H1 (cell line): ENCODE measurements at regions not wholly inside any gene's neighbourhood (a gene's known extent, or its start where the extent isn't known, plus 50 kb on each side); places are given as distances from the start of the nearest gene placed in this dataset.

ENCODE experiments used
- CTCF ChIA-PET: fragments of 300-600 bp; sonication (Branson Sonifier 250); formaldehyde crosslinking; loops from one replicate; lab custom pipeline; 2021; ENCODE audit not compliant: partially characterized antibody; lab: Charles Lee
- POLR2A ChIA-PET: fragments of 300-600 bp; sonication (Branson Sonifier 250); formaldehyde crosslinking; loops from one replicate; lab custom pipeline; 2021; ENCODE audit warnings: inconsistent platforms; ENCODE audit not compliant: partially characterized antibody; lab: Charles Lee
- DNase-seq, 2 experiments: peaks; one replicate each; pipeline versions ENCODE4 v3.0.0 to v3.0.0-alpha.2; 2010 to 2022; ENCODE audit warnings: low spot score in 2 of 2, low read depth in 1 of 2, mixed read lengths in 1 of 2
- FAIRE-seq: peaks from 2 replicates; lab custom pipeline; 2011; peaks lifted over from hg19 to GRCh38; lab: Jason Lieb, UNC
- H2AFZ ChIP-seq: 2 replicates; pipeline ENCODE4 v1.8.1; 2012; ENCODE audit warnings: low read length, inconsistent platforms
- H2AK5ac ChIP-seq: 2 replicates; pipeline ENCODE4 v1.6.1; 2013; ENCODE audit warnings: low read depth, low read length
- H2BK120ac ChIP-seq: replicated peaks from 2 replicates; pipeline ENCODE3; 2013; ENCODE audit warnings: low read depth, low read length, inconsistent platforms
- H2BK12ac ChIP-seq: 2 replicates; pipeline ENCODE4 v1.6.1; 2013; ENCODE audit warnings: low read depth, low read length
- H2BK15ac ChIP-seq: 2 replicates; pipeline ENCODE4 v1.6.1; 2013; ENCODE audit warnings: low read length
- H2BK20ac ChIP-seq: 2 replicates; pipeline ENCODE4 v1.6.1; 2013; ENCODE audit warnings: low read length
- H2BK5ac ChIP-seq: 2 replicates; pipeline ENCODE4 v1.6.1; 2013; ENCODE audit warnings: low read depth, low read length
- H3K14ac ChIP-seq: 2 replicates; pipeline ENCODE4 v1.6.1; 2013; ENCODE audit warnings: inconsistent platforms; ENCODE audit not compliant: insufficient read length
- H3K18ac ChIP-seq: 2 replicates; pipeline ENCODE4 v1.6.1; 2013; ENCODE audit warnings: low read length; ENCODE audit errors: extremely low read depth
- H3K23ac ChIP-seq: 2 replicates; pipeline ENCODE4 v1.6.1; 2013; ENCODE audit warnings: inconsistent platforms; ENCODE audit not compliant: insufficient read length
- H3K23me2 ChIP-seq: 2 replicates; pipeline ENCODE4 v1.6.1; 2013; ENCODE audit warnings: low read depth, low read length
- H3K27ac ChIP-seq: 2 replicates; pipeline ENCODE4 v1.6.1; 2011; ENCODE audit warnings: low read depth, low read length, inconsistent platforms
- H3K27me3 ChIP-seq, 4 experiments: replicated peaks in 1 of 4; 1 replicate in 1 of 4; 2 replicates in 3 of 4; pipeline versions ENCODE4 v1.6.1 to v1.8.1; 2011 to 2013; ENCODE audit warnings: low read length in 3 of 4, mild to moderate bottlenecking in 3 of 4, inconsistent platforms in 2 of 4, mixed read lengths in 2 of 4, moderate library complexity in 1 of 4; ENCODE audit not compliant: control insufficient read depth in 3 of 4, insufficient read depth in 3 of 4; ENCODE audit errors: extremely low read depth in 1 of 4
- H3K36me3 ChIP-seq, 4 experiments: 2 replicates each; pipeline versions ENCODE4 v1.6.1 to v1.8.1; 2011 to 2013; ENCODE audit warnings: mild to moderate bottlenecking in 4 of 4, low read length in 3 of 4, moderate library complexity in 2 of 4, control low read depth in 1 of 4, inconsistent platforms in 1 of 4; ENCODE audit not compliant: insufficient read depth in 4 of 4, control insufficient read depth in 2 of 4
- H3K4ac ChIP-seq: replicated peaks from 2 replicates; pipeline ENCODE3; 2013; ENCODE audit warnings: low read length, low read depth, mixed read lengths, inconsistent platforms; ENCODE audit not compliant: insufficient read length
- H3K4me1 ChIP-seq, 4 experiments: replicated peaks in 1 of 4; 1 replicate in 1 of 4; 2 replicates in 3 of 4; pipeline versions ENCODE4 v1.6.1 to v1.8.1; 2011 to 2013; ENCODE audit warnings: low read length in 3 of 4, inconsistent platforms in 2 of 4, mixed read lengths in 1 of 4; ENCODE audit not compliant: insufficient read depth in 4 of 4, control insufficient read depth in 3 of 4
- H3K4me2 ChIP-seq, 2 experiments: 2 replicates each; pipeline versions ENCODE4 v1.6.1 to v1.8.1; 2011 to 2013; ENCODE audit warnings: low read depth in 2 of 2, low read length in 2 of 2, control low read depth in 1 of 2, inconsistent platforms in 1 of 2, mild to moderate bottlenecking in 1 of 2; ENCODE audit not compliant: insufficient read depth in 1 of 2
- H3K4me3 ChIP-seq, 4 experiments: fragments of 200-600, 300-600 bp in 1 of 4; sonication (generic), shearing (Covaris generic), sonication (Bioruptor Twin) in 1 of 4; 2 replicates each; pipeline versions ENCODE4 v1.5.1 to v1.8.1; 2011 to 2016; ENCODE audit warnings: low read length in 4 of 4, low read depth in 3 of 4, control low read depth in 2 of 4, inconsistent platforms in 2 of 4, mild to moderate bottlenecking in 2 of 4, mixed read lengths in 1 of 4, moderate library complexity in 1 of 4; ENCODE audit not compliant: insufficient read depth in 2 of 4; ENCODE audit errors: extremely low read depth in 1 of 4
- H3K56ac ChIP-seq: replicated peaks from 2 replicates; pipeline ENCODE3; 2013; ENCODE audit warnings: low read depth, mild to moderate bottlenecking, mixed read lengths, low read length, inconsistent platforms; ENCODE audit not compliant: insufficient read length
- H3K79me1 ChIP-seq: 2 replicates; pipeline ENCODE4 v1.6.1; 2013; ENCODE audit warnings: low read depth, low read length, control low read depth
- H3K79me2 ChIP-seq, 2 experiments: 2 replicates each; pipeline versions ENCODE4 v1.6.1 to v1.8.1; 2012 to 2013; ENCODE audit warnings: low read length in 2 of 2, mild to moderate bottlenecking in 2 of 2, inconsistent platforms in 1 of 2; ENCODE audit not compliant: insufficient read depth in 2 of 2, control insufficient read depth in 1 of 2
- H3K9ac ChIP-seq, 4 experiments: replicated peaks in 1 of 4; 1 replicate in 1 of 4; 2 replicates in 3 of 4; pipeline versions ENCODE4 v1.6.1 to v1.8.1; 2011 to 2013; ENCODE audit warnings: low read depth in 3 of 4, low read length in 3 of 4, control low read depth in 2 of 4, mild to moderate bottlenecking in 2 of 4, moderate library complexity in 2 of 4, inconsistent platforms in 1 of 4; ENCODE audit errors: extremely low read depth in 1 of 4
- H3K9me3 ChIP-seq, 2 experiments: 2 replicates each; pipeline versions ENCODE4 v1.6.1 to v1.8.1; 2012 to 2013; ENCODE audit warnings: mild to moderate bottlenecking in 2 of 2, moderate library complexity in 2 of 2, control low read depth in 1 of 2, inconsistent platforms in 1 of 2, low read depth in 1 of 2, low read length in 1 of 2, mixed read lengths in 1 of 2; ENCODE audit not compliant: insufficient read depth in 2 of 2
- H4K20me1 ChIP-seq, 2 experiments: replicated peaks in 1 of 2; 2 replicates each; pipeline versions ENCODE3 to v1.8.1; 2011 to 2013; ENCODE audit warnings: inconsistent platforms in 2 of 2, low read length in 2 of 2, mild to moderate bottlenecking in 1 of 2; ENCODE audit not compliant: insufficient read depth in 2 of 2, control insufficient read depth in 1 of 2
- H4K5ac ChIP-seq: 2 replicates; pipeline ENCODE4 v1.6.1; 2013; ENCODE audit warnings: low read length, low read depth, mixed read lengths, inconsistent platforms; ENCODE audit not compliant: insufficient read length
- H4K8ac ChIP-seq: 2 replicates; pipeline ENCODE4 v1.8.0; 2013; ENCODE audit warnings: mild to moderate bottlenecking, moderate library complexity, low read length, inconsistent platforms; ENCODE audit not compliant: insufficient read depth; ENCODE audit errors: extremely low read depth
- H4K91ac ChIP-seq: replicated peaks from 2 replicates; pipeline ENCODE3; 2013; ENCODE audit warnings: low read length, mixed read lengths, inconsistent platforms; ENCODE audit not compliant: insufficient read length
- CTCF ChIP-seq, 3 experiments: IDR thresholded peaks; 1 replicate in 2 of 3; 2 replicates in 1 of 3; pipeline versions ENCODE4 v1.5.1 to v1.6.1; 2011; ENCODE audit warnings: low read length in 3 of 3, mild to moderate bottlenecking in 3 of 3, inconsistent platforms in 2 of 3, low read depth in 1 of 3, moderate library complexity in 1 of 3; ENCODE audit not compliant: insufficient read depth in 1 of 3; ENCODE audit errors: control extremely low read depth in 1 of 3
- FOSL1 ChIP-seq: IDR thresholded peaks from 2 replicates; pipeline ENCODE4 v1.6.1; 2011; ENCODE audit warnings: mild to moderate bottlenecking, low read depth, low read length, moderate library complexity; ENCODE audit not compliant: insufficient read depth
- GTF2F1 ChIP-seq: IDR thresholded peaks from 2 replicates; pipeline ENCODE4 v1.6.1; 2012; ENCODE audit warnings: low read depth, low read length, improper control_type of control experiment, borderline replicate concordance
- HDAC2 ChIP-seq, 2 experiments: fragments of 300-600 bp in 1 of 2; sonication (generic) in 1 of 2; IDR thresholded peaks; 2 replicates each; pipeline ENCODE4 v1.6.1; 2011 to 2012; ENCODE audit warnings: low read depth in 2 of 2, low read length in 2 of 2, mild to moderate bottlenecking in 2 of 2, moderate library complexity in 2 of 2, borderline replicate concordance in 1 of 2, inconsistent platforms in 1 of 2
- KDM4A ChIP-seq: IDR thresholded peaks from one replicate; pipeline ENCODE4 v1.7.1; 2012; ENCODE audit warnings: low read depth, mild to moderate bottlenecking, moderate library complexity, low read length, inconsistent platforms; ENCODE audit not compliant: severe bottlenecking
- POU5F1 ChIP-seq: IDR thresholded peaks from 2 replicates; pipeline ENCODE4 v1.6.1; 2011; ENCODE audit warnings: low read depth, mild to moderate bottlenecking, low read length, moderate library complexity
- RNF2 ChIP-seq: fragments of 200-900, 300-1000 bp; sonication (generic); IDR thresholded peaks from 2 replicates; pipeline ENCODE4 v1.7.1; 2016; ENCODE audit warnings: borderline replicate concordance, low read depth, mild to moderate bottlenecking, antibody characterized with exemption, low read length; ENCODE audit not compliant: poor library complexity, severe bottlenecking; ENCODE audit errors: missing control alignments
- TCF12 ChIP-seq: IDR thresholded peaks from 2 replicates; pipeline ENCODE4 v1.6.1; 2011; ENCODE audit warnings: low read depth, mild to moderate bottlenecking, low read length
- WGBS, 2 experiments: shearing (Covaris generic) in 1 of 2; methylation state at CpG; one replicate each; pipeline versions ENCODE4 v1.1.6 to v1.1.7; 2013 to 2015; ENCODE audit warnings: low lambda C conversion rate in 2 of 2, mixed read lengths in 2 of 2, inconsistent platforms in 1 of 2, low coverage in 1 of 2, missing lambda C conversion rate in 1 of 2; ENCODE audit not compliant: insufficient replicate concordance in 2 of 2, insufficient coverage in 1 of 2, insufficient read length in 1 of 2; ENCODE audit errors: extremely low coverage in 1 of 2, missing lambda C conversion rate in 1 of 2; 5-methylcytosine and 5-hydroxymethylcytosine counted together

- Histone ChIP-seq H2BK120ac (no peak overlapping the region), H3K27ac (no peak overlapping the region), H3K4me3 (no peak overlapping the region), H3K36me3 (no peaks in the 10 kb centered on the region), H3K9me3 (peaks cover 0 to 3% of the 10 kb centered on the region in 2 experiments; a peak in 1 of 4 replicates), H2BK20ac (no peak overlapping the region), H4K5ac (no peak overlapping the region), H2BK15ac (no peak overlapping the region), H3K56ac (no peak overlapping the region), H3K4me1 (no peaks in the 10 kb centered on the region), H4K91ac (no peak overlapping the region), H3K4ac (no peak overlapping the region), H4K8ac (no peak overlapping the region), H2BK12ac (no peak overlapping the region), H3K23me2 (no peaks in the 10 kb centered on the region), H2BK5ac (no peak overlapping the region), H3K14ac (no peak overlapping the region), H3K79me2 (no peaks in the 10 kb centered on the region), H3K18ac (no peak overlapping the region), H2AFZ (no peak overlapping the region), H3K79me1 (no peaks in the 10 kb centered on the region), H3K27me3 (no peaks in the 10 kb centered on the region), H4K20me1 (no peaks in the 10 kb centered on the region), H3K4me2 (no peak overlapping the region), H2AK5ac (no peak overlapping the region), H3K23ac (no peak overlapping the region), H3K9ac (no peak overlapping the region)
- FAIRE-seq (no peak), DNase-seq (no peak)
- WGBS, 2 experiments, result 88% methylated on average over 3 of the region's 3 CpGs; no CpG with 5 or more reads in 1 of the 2 experiments
- ChIA-PET CTCF (interaction anchor here (0.6 to 3.5 kb wide), 5 partner anchors 13 to 54 kb away, joined by 3 to 17 read pairs (median 4); no protein-coding TSS in a partner anchor), POLR2A (no interaction called here)
- no peak for TF ChIP-seq GTF2F1
- no peak for TF ChIP-seq RNF2
- TF ChIP-seq FOSL1, result no peak
- no peak for TF ChIP-seq TCF12
- TF ChIP-seq KDM4A, result no peak
- no peak for TF ChIP-seq CTCF (IDR thresholded peaks at IDR 0.05; ENCODE audit: control extremely low read depth in 1 of 3, insufficient read depth in 1 of 3, low read depth in 1 of 3, low read length in 3 of 3)
- TF ChIP-seq POU5F1, result no peak
- TF ChIP-seq HDAC2 (IDR thresholded peaks at IDR 0.05; ENCODE audit: borderline replicate concordance in 1 of 2, low read depth in 2 of 2, low read length in 2 of 2), result no peak
Observed at GRCh38 chr18:59769129-59769865, 72.1 kb upstream of the CCBE1 start.
